Spleen (tissue), 11 donors: ENCODE measurements at regions not wholly inside any gene's neighbourhood (a gene's known extent, or its start where the extent isn't known, plus 50 kb on each side); places are given as distances from the start of the nearest gene placed in this dataset.

Experiments used
- DNase-seq: peaks from one replicate; pipeline ENCODE4 v3.0.0-alpha.2; 2020
- H3K27ac ChIP-seq, 8 donors: fragments of 200-600 bp; sonication (generic) in 7 of 8; 1 replicate in 4 of 8; 2 replicates in 4 of 8; pipeline versions ENCODE4 v1.5.0 to v1.8.0; 2016 to 2021; ENCODE audit warnings: inconsistent platforms in 4 of 8, mild to moderate bottlenecking in 4 of 8, moderate library complexity in 1 of 8
- H3K27me3 ChIP-seq, 7 donors: fragments of 200-600 bp; sonication (generic) in 6 of 7; replicated peaks in 1 of 7; 1 replicate in 4 of 7; 2 replicates in 3 of 7; pipeline versions ENCODE4 v1.5.0 to v1.8.0; 2016 to 2021; ENCODE audit warnings: inconsistent platforms in 3 of 7, mild to moderate bottlenecking in 1 of 7
- H3K36me3 ChIP-seq, 6 donors: fragments of 200-600 bp; sonication (generic) in 5 of 6; 1 replicate in 4 of 6; 2 replicates in 2 of 6; pipeline versions ENCODE4 v1.5.0 to v1.8.0; 2016 to 2021; ENCODE audit warnings: inconsistent platforms in 2 of 6
- H3K4me1 ChIP-seq, 6 donors: fragments of 200-600 bp; sonication (generic) in 5 of 6; 1 replicate in 3 of 6; 2 replicates in 3 of 6; pipeline versions ENCODE4 v1.5.0 to v1.8.0; 2016 to 2021; ENCODE audit warnings: inconsistent platforms in 3 of 6
- H3K4me3 ChIP-seq, 8 donors: fragments of 200-600 bp; sonication (generic) in 7 of 8; 1 replicate in 4 of 8; 2 replicates in 4 of 8; pipeline versions ENCODE4 v1.5.0 to v1.8.0; 2016 to 2021; ENCODE audit warnings: inconsistent platforms in 4 of 8, mild to moderate bottlenecking in 4 of 8, moderate library complexity in 2 of 8
- H3K9me3 ChIP-seq, 8 donors: fragments of 200-600 bp; sonication (generic) in 7 of 8; 1 replicate in 4 of 8; 2 replicates in 4 of 8; pipeline versions ENCODE4 v1.5.0 to v1.8.0; 2016 to 2021; ENCODE audit warnings: inconsistent platforms in 4 of 8
- POLR2A ChIP-seq, 3 donors: fragments of 450-650 bp; IDR thresholded peaks; one replicate each; pipeline ENCODE4 v1.5.1; 2017; ENCODE audit warnings: antibody characterized with exemption in 3 of 3, mild to moderate bottlenecking in 1 of 3
- POLR2AphosphoS5 ChIP-seq, 3 donors: sonication (generic); formaldehyde crosslinking; IDR thresholded peaks; one replicate each; pipeline ENCODE4 v1.5.1; 2017; ENCODE audit warnings: antibody characterized with exemption in 3 of 3
- WGBS, 5 donors: extraction: QIAGEN DNeasy Blood & Tissue Kit in 3 of 5; methylation state at CpG; one replicate each; pipeline versions ENCODE4 v1.1.5 to v1.1.7; 2013 to 2018; 5-methylcytosine and 5-hydroxymethylcytosine counted together
- intact Hi-C: fragments of 100-400 bp; cut with DNase I; formaldehyde crosslinking; loops from one replicate; pipeline ENCODE4 v1.15.0; 2023; ENCODE audit warnings: low total_unique reads
- TF ChIP-seq, protein P1 (sequence below), 11 experiments: fragments of 200-600 bp in 7 of 11; fragments of 450-650 bp in 4 of 11; sonication (generic) in 4 of 11; IDR thresholded peaks in 8 of 11; conservative IDR thresholded peaks in 3 of 11; 1 replicate in 7 of 11; 2 replicates in 4 of 11; pipeline versions ENCODE4 v1.4.0 to v1.8.0; 2016 to 2021; ENCODE audit warnings: antibody characterized with exemption in 11 of 11, inconsistent platforms in 4 of 11, mild to moderate bottlenecking in 1 of 11
- donor health status: healthy with polysubstance abuse.
- donor health status: DM: no; HTN: no; CAD: no; lungs with moderate emphysema.
- donor health status: DM: no; HTN: no; CAD: no.
- donor health status: Bipolar disorder and iron deficiency.
- donor health status: healthy.
- donor health status: DM: no; HTN: no; CAD: no.
- donor health status: DM: yes; HTN: yes; CAD: no.

GRCh38 chr2:128467321-128467969 is 148.8 kb upstream of the HS6ST1 start:
- Histone ChIP-seq H3K9me3 (peaks cover 7 to 53% (median 47%) of the 10 kb centered on the region in 8 donors), H3K4me3 (no peak overlapping the region), H3K27me3 (peaks cover 0 to under 1% (median 0%) of the 10 kb centered on the region in 7 donors), H3K27ac (no peak overlapping the region), H3K36me3 (no peaks in the 10 kb centered on the region), H3K4me1 (peaks cover 0 to 4% (median 1%) of the 10 kb centered on the region in 6 donors)
- no peak for DNase-seq
- intact Hi-C loops: no loop called here
- WGBS, 5 donors: 72 to 84% (median 83%) methylated on average over 6 to 10 of the region's 10 CpGs
- TF ChIP-seq, protein P1, sequence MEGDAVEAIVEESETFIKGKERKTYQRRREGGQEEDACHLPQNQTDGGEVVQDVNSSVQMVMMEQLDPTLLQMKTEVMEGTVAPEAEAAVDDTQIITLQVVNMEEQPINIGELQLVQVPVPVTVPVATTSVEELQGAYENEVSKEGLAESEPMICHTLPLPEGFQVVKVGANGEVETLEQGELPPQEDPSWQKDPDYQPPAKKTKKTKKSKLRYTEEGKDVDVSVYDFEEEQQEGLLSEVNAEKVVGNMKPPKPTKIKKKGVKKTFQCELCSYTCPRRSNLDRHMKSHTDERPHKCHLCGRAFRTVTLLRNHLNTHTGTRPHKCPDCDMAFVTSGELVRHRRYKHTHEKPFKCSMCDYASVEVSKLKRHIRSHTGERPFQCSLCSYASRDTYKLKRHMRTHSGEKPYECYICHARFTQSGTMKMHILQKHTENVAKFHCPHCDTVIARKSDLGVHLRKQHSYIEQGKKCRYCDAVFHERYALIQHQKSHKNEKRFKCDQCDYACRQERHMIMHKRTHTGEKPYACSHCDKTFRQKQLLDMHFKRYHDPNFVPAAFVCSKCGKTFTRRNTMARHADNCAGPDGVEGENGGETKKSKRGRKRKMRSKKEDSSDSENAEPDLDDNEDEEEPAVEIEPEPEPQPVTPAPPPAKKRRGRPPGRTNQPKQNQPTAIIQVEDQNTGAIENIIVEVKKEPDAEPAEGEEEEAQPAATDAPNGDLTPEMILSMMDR (IDR thresholded peaks at IDR 0.05 in 8 of 11, conservative IDR thresholded peaks at IDR 0.05 in 3 of 11): no peak
- no peak for TF ChIP-seq POLR2A (IDR thresholded peaks at IDR 0.05)
- peak in 1 of 3 donors; percentile 46 for TF ChIP-seq POLR2AphosphoS5 (IDR thresholded peaks at IDR 0.05)

- WGBS, 5 donors: 80 to 87% (median 83%) methylated on average over 3 of the region's 3 CpGs
- Histone ChIP-seq H3K36me3 (no peaks in the 10 kb centered on the region), H3K4me3 (no peak overlapping the region), H3K9me3 (peaks cover 7 to 53% (median 47%) of the 10 kb centered on the region in 8 donors), H3K27ac (peak overlapping the region in 1 of 8 donors; percentile 9), H3K27me3 (peaks cover 0 to 10% (median 0%) of the 10 kb centered on the region in 7 donors), H3K4me1 (peaks cover 0 to 13% (median 10%) of the 10 kb centered on the region in 6 donors)
- intact Hi-C loops: no loop called here
- DNase-seq: no peak
- TF ChIP-seq POLR2A (IDR thresholded peaks at IDR 0.05) (no peak), POLR2AphosphoS5 (IDR thresholded peaks at IDR 0.05) (no peak)
- TF ChIP-seq, protein P1 (IDR thresholded peaks at IDR 0.05 in 8 of 11, conservative IDR thresholded peaks at IDR 0.05 in 3 of 11): no peak
These were observed 149.7 kb upstream of the HS6ST1 start for GRCh38 chr2:128468186-128468920.

DNA sequence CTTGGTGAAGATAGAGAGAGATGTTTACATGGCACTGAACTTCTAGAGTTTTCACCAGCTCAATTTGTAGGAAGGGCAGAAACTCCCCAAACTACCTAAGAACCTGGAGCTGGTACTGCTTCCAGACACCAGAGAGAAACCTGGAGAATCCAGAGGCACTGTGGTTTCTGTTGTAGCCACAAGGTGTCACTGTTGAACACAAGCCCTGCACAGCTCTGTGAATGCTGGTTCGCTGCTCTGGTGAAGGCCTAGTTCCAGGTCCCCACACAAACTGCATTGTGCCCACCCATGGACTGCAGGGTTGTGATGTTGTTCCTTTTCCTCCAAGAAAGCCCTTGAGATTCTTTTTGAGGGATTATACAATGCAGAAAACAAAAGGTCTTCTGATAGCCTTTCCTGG is 150.5 kb upstream of the HS6ST1 start:
- intact Hi-C loops: no loop called here
- Histone ChIP-seq H3K27ac (no peak overlapping the region), H3K4me1 (peaks cover 0 to 22% (median 16%) of the 10 kb centered on the region in 6 donors), H3K36me3 (no peaks in the 10 kb centered on the region), H3K4me3 (no peak overlapping the region), H3K9me3 (peaks cover 7 to 53% (median 47%) of the 10 kb centered on the region in 8 donors), H3K27me3 (peaks cover 0 to 18% (median 0%) of the 10 kb centered on the region in 7 donors)
- 86 to 100% (median 92%) methylated on average over 1 of the region's 1 CpG for WGBS, 5 donors
- TF ChIP-seq POLR2AphosphoS5 (IDR thresholded peaks at IDR 0.05) (no peak), POLR2A (IDR thresholded peaks at IDR 0.05) (no peak)
- TF ChIP-seq, protein P1 (IDR thresholded peaks at IDR 0.05 in 8 of 11, conservative IDR thresholded peaks at IDR 0.05 in 3 of 11): peak in 2 of 11 experiments; percentile 19 to 36
- no peak for DNase-seq

- no peak for TF ChIP-seq POLR2AphosphoS5 (IDR thresholded peaks at IDR 0.05)
- TF ChIP-seq POLR2A (IDR thresholded peaks at IDR 0.05): no peak
- TF ChIP-seq, protein P1 (IDR thresholded peaks at IDR 0.05 in 8 of 11, conservative IDR thresholded peaks at IDR 0.05 in 3 of 11): no peak
- H3K9me3 ChIP-seq: peaks cover 7 to 53% (median 47%) of the 10 kb centered on the region in 8 donors
- WGBS, 5 donors: 87 to 100% (median 96%) methylated on average over 3 of the region's 3 CpGs
- H3K36me3 ChIP-seq: no peaks in the 10 kb centered on the region
- no peak overlapping the region for H3K27ac ChIP-seq
- intact Hi-C loops: no loop called here
- no peak for DNase-seq
- no peak overlapping the region for H3K4me3 ChIP-seq
- peaks cover 0 to 27% (median 16%) of the 10 kb centered on the region in 6 donors for H3K4me1 ChIP-seq
- peaks cover 0 to 23% (median 0%) of the 10 kb centered on the region in 7 donors for H3K27me3 ChIP-seq
These were observed 151.2 kb upstream of the HS6ST1 start for GRCh38 chr2:128469875-128470274.
